ENCODE measurements at regions not wholly inside any gene's neighbourhood (a gene's known extent, or its start where the extent isn't known, plus 50 kb on each side); places are given as distances from the start of the nearest gene placed in this dataset.

GRCh38 chr6:48474136-48474535 lies 363.1 kb upstream of the PTCHD4 start:
- Mint-ChIP-seq H3K27ac (no peak overlapping the region), H3K4me3 (no peak overlapping the region), H3K36me3 (no peaks in the 10 kb centered on the region), H3K4me1 (no peaks in the 10 kb centered on the region), H3K27me3 (no peaks in the 10 kb centered on the region), H3K9me3 (peaks cover 0 to 40% (median 3%) of the 10 kb centered on the region in 11 donors)
- CTCF ChIA-PET, result no interaction called here
- Histone ChIP-seq H3K9me3 (ENCODE audit: control insufficient read depth in 2 of 3, low read length in 3 of 3) (no peaks in the 10 kb centered on the region), H3K27ac (ENCODE audit: low read depth, low read length) (no peak overlapping the region), H3K4me3 (ENCODE audit: low read length) (no peak overlapping the region), H3K4me1 (ENCODE audit: control insufficient read depth in 2 of 2, insufficient read depth in 2 of 2, low read length in 2 of 2) (no peaks in the 10 kb centered on the region), H3K36me3 (ENCODE audit: control insufficient read depth in 2 of 3, insufficient read depth in 3 of 3, low read length in 3 of 3) (no peaks in the 10 kb centered on the region), H3K27me3 (ENCODE audit: control insufficient read depth in 2 of 2, insufficient read depth in 2 of 2, low read length in 2 of 2) (no peaks in the 10 kb centered on the region)
- ATAC-seq (no peak), DNase-seq (no peak)
- POLR2A ChIA-PET, result no interaction called here
- intact Hi-C loops (cut with micrococcal nuclease), result no loop called here

- ChIA-PET CTCF (no interaction called here), POLR2A (no interaction called here)
- Histone ChIP-seq H3K27me3 (ENCODE audit: control insufficient read depth in 2 of 2, insufficient read depth in 2 of 2, low read length in 2 of 2) (no peaks in the 10 kb centered on the region), H3K4me3 (ENCODE audit: low read length) (no peak overlapping the region), H3K9me3 (ENCODE audit: control insufficient read depth in 2 of 3, low read length in 3 of 3) (no peaks in the 10 kb centered on the region), H3K4me1 (ENCODE audit: control insufficient read depth in 2 of 2, insufficient read depth in 2 of 2, low read length in 2 of 2) (no peaks in the 10 kb centered on the region), H3K36me3 (ENCODE audit: control insufficient read depth in 2 of 3, insufficient read depth in 3 of 3, low read length in 3 of 3) (no peaks in the 10 kb centered on the region), H3K27ac (ENCODE audit: low read depth, low read length) (no peak overlapping the region)
- ATAC-seq (no peak), DNase-seq (no peak)
- H3K27ac Mint-ChIP-seq, result no peak overlapping the region
- intact Hi-C loops (cut with micrococcal nuclease), result no loop called here
- H3K27me3 Mint-ChIP-seq, result no peaks in the 10 kb centered on the region
- H3K4me3 Mint-ChIP-seq, result no peak overlapping the region
- no peaks in the 10 kb centered on the region for H3K4me1 Mint-ChIP-seq
- H3K9me3 Mint-ChIP-seq, result peaks cover 0 to 25% (median 2%) of the 10 kb centered on the region in 11 donors
- no peaks in the 10 kb centered on the region for H3K36me3 Mint-ChIP-seq
These were observed 361.5 kb upstream of the PTCHD4 start for GRCh38 chr6:48472535-48472934.

- Mint-ChIP-seq H3K36me3 (no peaks in the 10 kb centered on the region), H3K9me3 (peaks cover 0 to 26% (median 3%) of the 10 kb centered on the region in 11 donors), H3K27me3 (no peaks in the 10 kb centered on the region), H3K4me1 (no peaks in the 10 kb centered on the region), H3K27ac (no peak overlapping the region), H3K4me3 (no peak overlapping the region)
- ATAC-seq (no peak), DNase-seq (no peak)
- intact Hi-C loops (cut with micrococcal nuclease), result no loop called here
- CTCF ChIA-PET, result no interaction called here
- no peaks in the 10 kb centered on the region for H3K27me3 ChIP-seq (ENCODE audit: control insufficient read depth in 2 of 2, insufficient read depth in 2 of 2, low read length in 2 of 2)
- no peak overlapping the region for H3K27ac ChIP-seq (ENCODE audit: low read depth, low read length)
- H3K4me3 ChIP-seq (ENCODE audit: low read length), result no peak overlapping the region
- no peaks in the 10 kb centered on the region for H3K4me1 ChIP-seq (ENCODE audit: control insufficient read depth in 2 of 2, insufficient read depth in 2 of 2, low read length in 2 of 2)
- POLR2A ChIA-PET, result no interaction called here
- H3K9me3 ChIP-seq (ENCODE audit: control insufficient read depth in 2 of 3, low read length in 3 of 3), result no peaks in the 10 kb centered on the region
- no peaks in the 10 kb centered on the region for H3K36me3 ChIP-seq (ENCODE audit: control insufficient read depth in 2 of 3, insufficient read depth in 3 of 3, low read length in 3 of 3)
These were observed 361.1 kb upstream of the PTCHD4 start for GRCh38 chr6:48472091-48472490.

- Histone ChIP-seq H3K36me3 (ENCODE audit: control insufficient read depth in 2 of 3, insufficient read depth in 3 of 3, low read length in 3 of 3) (no peaks in the 10 kb centered on the region), H3K27me3 (ENCODE audit: control insufficient read depth in 2 of 2, insufficient read depth in 2 of 2, low read length in 2 of 2) (no peaks in the 10 kb centered on the region), H3K4me3 (ENCODE audit: low read length) (no peak overlapping the region), H3K27ac (ENCODE audit: low read depth, low read length) (no peak overlapping the region), H3K4me1 (ENCODE audit: control insufficient read depth in 2 of 2, insufficient read depth in 2 of 2, low read length in 2 of 2) (no peaks in the 10 kb centered on the region), H3K9me3 (ENCODE audit: control insufficient read depth in 2 of 3, low read length in 3 of 3) (no peaks in the 10 kb centered on the region)
- intact Hi-C loops (cut with micrococcal nuclease), result no loop called here
- no peak overlapping the region for H3K27ac Mint-ChIP-seq
- no peak overlapping the region for H3K4me3 Mint-ChIP-seq
- H3K27me3 Mint-ChIP-seq, result no peaks in the 10 kb centered on the region
- ChIA-PET CTCF (no interaction called here), POLR2A (no interaction called here)
- no peaks in the 10 kb centered on the region for H3K36me3 Mint-ChIP-seq
- DNase-seq (no peak), ATAC-seq (no peak)
- H3K4me1 Mint-ChIP-seq, result no peaks in the 10 kb centered on the region
- H3K9me3 Mint-ChIP-seq, result peaks cover 0 to 20% (median 0%) of the 10 kb centered on the region in 11 donors
These were observed 360.3 kb upstream of the PTCHD4 start for GRCh38 chr6:48471326-48471725.

- no peak overlapping the region for H3K27ac Mint-ChIP-seq
- H3K9me3 Mint-ChIP-seq, result peaks cover 0 to 21% (median 12%) of the 10 kb centered on the region in 11 donors
- H3K27me3 ChIP-seq (ENCODE audit: control insufficient read depth in 2 of 2, insufficient read depth in 2 of 2, low read length in 2 of 2), result no peaks in the 10 kb centered on the region
- ATAC-seq (no peak), DNase-seq (no peak)
- no peaks in the 10 kb centered on the region for H3K4me1 Mint-ChIP-seq
- H3K4me1 ChIP-seq (ENCODE audit: control insufficient read depth in 2 of 2, insufficient read depth in 2 of 2, low read length in 2 of 2), result no peaks in the 10 kb centered on the region
- H3K4me3 ChIP-seq (ENCODE audit: low read length), result no peak overlapping the region
- H3K27me3 Mint-ChIP-seq, result no peaks in the 10 kb centered on the region
- ChIA-PET POLR2A (no interaction called here), CTCF (no interaction called here)
- no peaks in the 10 kb centered on the region for H3K36me3 ChIP-seq (ENCODE audit: control insufficient read depth in 2 of 3, insufficient read depth in 3 of 3, low read length in 3 of 3)
- intact Hi-C loops (cut with micrococcal nuclease), result no loop called here
- H3K9me3 ChIP-seq (ENCODE audit: control insufficient read depth in 2 of 3, low read length in 3 of 3), result no peaks in the 10 kb centered on the region
- H3K4me3 Mint-ChIP-seq, result no peak overlapping the region
- peaks cover 0 to 4% (median 0%) of the 10 kb centered on the region in 5 donors for H3K36me3 Mint-ChIP-seq
- H3K27ac ChIP-seq (ENCODE audit: low read depth, low read length), result no peak overlapping the region
These were observed 338.0 kb upstream of the PTCHD4 start for GRCh38 chr6:48449002-48449401.

GRCh38 chr6:48447251-48447650 lies 336.3 kb upstream of the PTCHD4 start:
- ChIA-PET POLR2A (no interaction called here), CTCF (no interaction called here)
- H3K27ac ChIP-seq (ENCODE audit: low read depth, low read length), result no peak overlapping the region
- Mint-ChIP-seq H3K27me3 (no peaks in the 10 kb centered on the region), H3K4me1 (no peaks in the 10 kb centered on the region), H3K27ac (no peak overlapping the region), H3K4me3 (no peak overlapping the region), H3K9me3 (peaks cover 0 to 22% (median 10%) of the 10 kb centered on the region in 11 donors), H3K36me3 (peaks cover 0 to 4% (median 0%) of the 10 kb centered on the region in 5 donors)
- H3K9me3 ChIP-seq (ENCODE audit: control insufficient read depth in 2 of 3, low read length in 3 of 3), result no peaks in the 10 kb centered on the region
- DNase-seq, result no peak
- H3K4me3 ChIP-seq (ENCODE audit: low read length), result no peak overlapping the region
- intact Hi-C loops (cut with micrococcal nuclease), result no loop called here
- ATAC-seq, result no peak
- H3K27me3 ChIP-seq (ENCODE audit: control insufficient read depth in 2 of 2, insufficient read depth in 2 of 2, low read length in 2 of 2), result no peaks in the 10 kb centered on the region
- H3K36me3 ChIP-seq (ENCODE audit: control insufficient read depth in 2 of 3, insufficient read depth in 3 of 3, low read length in 3 of 3), result no peaks in the 10 kb centered on the region
- H3K4me1 ChIP-seq (ENCODE audit: control insufficient read depth in 2 of 2, insufficient read depth in 2 of 2, low read length in 2 of 2), result no peaks in the 10 kb centered on the region

- DNase-seq (no peak), ATAC-seq (no peak)
- Histone ChIP-seq H3K4me3 (ENCODE audit: low read length) (no peak overlapping the region), H3K9me3 (ENCODE audit: control insufficient read depth in 2 of 3, low read length in 3 of 3) (no peaks in the 10 kb centered on the region), H3K36me3 (ENCODE audit: control insufficient read depth in 2 of 3, insufficient read depth in 3 of 3, low read length in 3 of 3) (no peaks in the 10 kb centered on the region), H3K27me3 (ENCODE audit: control insufficient read depth in 2 of 2, insufficient read depth in 2 of 2, low read length in 2 of 2) (no peaks in the 10 kb centered on the region), H3K4me1 (ENCODE audit: control insufficient read depth in 2 of 2, insufficient read depth in 2 of 2, low read length in 2 of 2) (no peaks in the 10 kb centered on the region), H3K27ac (ENCODE audit: low read depth, low read length) (no peak overlapping the region)
- H3K9me3 Mint-ChIP-seq, result peaks cover 0 to 11% (median 3%) of the 10 kb centered on the region in 11 donors
- no peak overlapping the region for H3K27ac Mint-ChIP-seq
- H3K27me3 Mint-ChIP-seq, result no peaks in the 10 kb centered on the region
- intact Hi-C loops (cut with micrococcal nuclease), result no loop called here
- ChIA-PET POLR2A (no interaction called here), CTCF (no interaction called here)
- no peak overlapping the region for H3K4me3 Mint-ChIP-seq
- no peaks in the 10 kb centered on the region for H3K4me1 Mint-ChIP-seq
- no peaks in the 10 kb centered on the region for H3K36me3 Mint-ChIP-seq
These were observed 318.6 kb upstream of the PTCHD4 start for GRCh38 chr6:48429610-48430009.
